Stimulated activated CD4-positive, alpha-beta T cell treated with anti-CD3 and anti-CD28 coated beads, Interleukin-4, amount 100 ng/mL, for 24 hours (primary cell): ENCODE measurements at regions not wholly inside any gene's neighbourhood (a gene's known extent, or its start where the extent isn't known, plus 50 kb on each side); places are given as distances from the start of the nearest gene placed in this dataset.
"Not testable (repeated sequence)": the region's sequence is repeated elsewhere in the genome, so short reads cannot be mapped to it uniquely, and the experiment has no call there.

Source experiments
- DNase-seq: peaks from one replicate; pipeline ENCODE4 v3.0.0-alpha.2; 2020

DNA sequence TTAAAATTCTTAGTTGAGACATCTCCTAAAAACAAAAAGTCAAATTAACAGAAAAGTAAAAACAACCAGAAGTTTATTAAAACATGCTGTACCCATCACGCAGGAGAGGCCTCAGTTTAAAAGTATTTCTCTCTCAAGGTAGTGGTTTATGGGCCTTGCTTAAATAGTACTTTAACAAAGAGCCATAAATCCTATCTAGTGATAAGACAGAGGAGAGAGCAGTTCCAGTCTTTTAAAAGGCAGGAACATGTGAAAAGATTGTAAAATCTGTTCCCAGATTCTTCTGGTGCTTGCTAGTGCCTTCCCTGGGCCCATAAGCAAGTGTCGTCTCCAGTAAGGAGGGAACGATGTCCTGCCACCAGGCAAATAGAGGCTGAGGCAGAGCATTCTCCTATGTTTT, 476.3 kb upstream of the ADGRL3 start:
- DNase-seq = no peak

DNA sequence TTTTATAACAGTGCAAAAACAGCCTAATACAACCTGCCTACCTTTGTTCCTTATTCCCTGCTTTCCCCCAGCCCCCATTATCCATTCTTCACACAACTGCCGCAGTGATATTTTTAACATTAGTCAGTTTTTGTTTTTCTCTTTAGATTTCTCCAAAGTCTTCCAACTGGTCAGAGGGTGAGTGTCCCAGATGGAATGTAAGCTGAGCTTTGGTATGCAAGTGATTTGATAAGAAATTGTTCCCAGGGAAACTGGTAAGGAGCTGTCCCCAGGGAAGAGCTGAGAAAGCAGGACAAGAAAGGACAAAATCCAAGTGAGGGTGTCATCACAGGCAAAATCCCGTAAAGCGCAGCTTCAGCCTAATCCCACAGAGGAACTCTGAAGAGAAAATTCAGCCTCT, 475.5 kb upstream of the ADGRL3 start:
- DNase-seq = no peak

DNA sequence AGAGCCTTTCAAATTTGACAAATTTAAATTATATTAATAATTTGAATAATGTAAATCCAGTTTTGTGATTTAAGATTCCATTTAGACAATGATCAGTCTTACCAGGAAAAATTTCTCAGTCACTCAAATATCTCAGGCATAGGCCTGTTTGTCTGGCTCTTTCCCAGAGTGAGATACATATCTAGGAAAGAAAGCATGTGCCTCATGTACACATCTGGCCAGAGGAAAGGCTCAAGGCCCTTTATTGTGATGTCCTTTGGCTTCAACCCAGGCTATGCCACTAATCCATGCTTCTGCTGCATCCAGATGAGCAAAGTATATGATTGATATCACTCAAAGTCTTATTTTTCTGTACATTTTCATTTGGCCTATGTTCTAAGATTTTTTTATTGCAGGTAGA, 473.3 kb upstream of the ADGRL3 start:
- no peak for DNase-seq

DNA sequence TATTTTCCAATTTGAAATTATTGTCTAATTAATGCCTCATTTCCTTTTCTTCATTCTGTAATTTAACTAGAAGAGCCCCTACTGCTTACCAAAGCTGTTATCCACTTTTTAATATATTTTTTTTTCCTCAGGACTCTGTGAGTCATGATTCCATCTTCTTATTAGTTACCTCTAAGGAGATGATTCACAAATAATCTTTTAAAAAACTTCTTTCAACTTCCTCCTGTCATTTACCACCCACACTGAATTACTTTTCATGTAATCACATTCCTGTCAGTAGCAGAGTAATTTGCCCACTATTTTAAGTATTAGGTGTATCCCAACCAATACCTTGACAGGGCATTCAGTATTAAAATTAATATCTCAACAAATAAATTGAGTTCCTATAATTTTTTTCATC, 470.9 kb upstream of the ADGRL3 start:
- DNase-seq = no peak

DNA sequence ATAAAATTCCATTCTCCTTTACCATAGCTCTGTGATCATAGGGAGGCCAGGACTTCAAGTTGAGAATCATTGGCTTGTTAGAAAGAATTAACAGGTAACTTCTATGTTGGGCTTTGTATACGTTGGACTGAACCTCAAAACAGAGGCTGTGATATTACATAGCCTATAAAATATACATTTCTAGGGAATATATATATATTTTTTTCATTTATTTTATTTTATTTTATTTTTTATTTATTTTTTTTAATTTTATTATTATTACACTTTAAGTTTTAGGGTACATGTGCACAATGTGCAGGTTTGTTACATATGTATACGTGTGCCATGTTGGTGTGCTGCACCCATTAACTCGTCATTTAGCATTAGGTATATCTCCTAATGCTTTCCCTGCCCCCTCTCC, 470.4 kb upstream of the ADGRL3 start:
- not testable (repeated sequence) for DNase-seq

DNA sequence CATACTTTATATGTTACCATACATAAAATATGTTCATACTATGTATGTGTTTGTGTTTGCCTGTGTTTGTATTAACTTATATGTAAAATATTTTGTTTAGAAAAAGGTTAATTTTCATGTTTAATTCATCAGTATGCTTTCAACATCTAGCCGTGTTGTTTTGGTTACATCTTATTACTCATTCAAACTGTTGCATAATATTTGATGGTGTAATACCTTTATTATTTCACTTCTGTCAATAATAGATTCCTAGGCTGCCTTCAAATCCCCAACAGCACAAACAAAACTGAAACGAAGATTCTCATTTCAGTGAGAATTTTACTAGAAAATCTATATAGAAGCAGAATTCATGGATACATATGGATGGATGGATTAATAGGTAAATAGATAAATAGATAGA, 462.3 kb upstream of the ADGRL3 start:
- DNase-seq = no peak

DNA sequence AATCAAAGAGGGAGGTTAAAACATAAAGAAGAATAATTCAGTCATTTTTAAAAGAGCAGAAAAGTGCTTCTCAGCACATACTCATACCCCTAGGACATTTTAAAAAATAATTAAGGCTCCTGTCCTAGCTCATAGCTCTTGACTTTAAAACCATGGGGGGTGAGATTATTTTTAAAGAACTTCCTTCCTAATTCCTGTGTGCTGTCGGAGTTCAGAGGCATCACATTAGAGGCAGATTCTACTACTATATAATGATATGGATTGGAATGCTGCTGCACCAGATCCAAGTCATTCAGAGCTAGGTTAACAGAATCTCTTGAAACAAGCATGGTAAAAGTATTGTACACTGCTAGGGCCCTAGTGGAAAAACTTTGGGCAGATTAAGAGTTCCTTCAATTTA, 456.5 kb upstream of the ADGRL3 start:
- DNase-seq = no peak

DNA sequence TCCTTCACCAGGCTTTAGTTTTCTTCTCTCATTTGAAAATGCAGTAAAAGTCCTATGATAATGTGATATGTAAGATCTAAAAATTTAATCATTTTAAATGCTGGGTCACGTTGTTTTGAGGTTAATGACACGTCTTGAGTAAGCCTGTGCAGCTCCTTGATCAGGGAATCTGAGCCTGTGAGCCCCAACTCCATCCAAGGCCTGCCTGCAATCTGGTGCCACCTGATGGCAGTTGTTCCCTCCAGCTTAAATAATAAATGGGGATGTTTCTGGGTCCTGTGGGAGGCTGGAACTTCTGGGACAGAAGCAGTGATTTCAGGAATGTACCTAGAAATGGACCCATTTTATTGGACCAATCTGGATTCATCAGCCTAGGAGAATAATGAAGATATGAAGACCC, 455.4 kb upstream of the ADGRL3 start:
- no peak for DNase-seq

DNA sequence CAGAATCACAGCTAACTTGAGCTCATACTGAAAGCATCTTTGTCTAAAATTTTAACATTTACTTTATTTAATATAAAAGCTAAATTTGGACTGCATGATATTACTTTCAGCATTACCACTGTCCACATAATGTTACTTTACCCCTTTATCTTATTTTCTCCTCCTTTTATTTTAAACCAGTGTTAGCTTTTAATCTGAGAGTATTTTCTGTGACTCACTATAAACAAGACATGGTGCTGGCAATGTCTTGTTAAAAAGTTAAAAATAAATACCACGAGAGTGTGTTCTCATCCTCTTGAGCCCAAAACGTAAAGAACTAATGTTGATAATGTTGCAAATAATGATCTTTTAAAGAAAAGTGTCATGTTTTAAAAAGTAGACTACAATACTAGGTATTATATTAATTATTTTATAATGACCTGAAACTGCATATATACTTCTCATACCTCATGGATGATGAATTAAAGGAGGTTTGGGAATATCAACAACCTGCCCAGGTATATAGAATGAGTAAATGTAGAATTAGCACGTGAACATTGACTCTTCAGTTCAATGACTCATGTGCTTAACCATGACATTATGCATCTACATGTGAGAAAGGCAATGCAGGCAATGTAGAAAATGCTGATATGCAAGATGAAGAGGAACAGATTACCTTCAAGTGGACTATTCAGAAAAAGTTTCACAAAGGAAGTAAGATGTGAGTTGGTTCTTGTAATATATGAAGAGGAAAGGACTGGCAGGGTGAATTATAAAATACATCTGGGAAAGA, 454.1 kb upstream of the ADGRL3 start:
- DNase-seq = no peak

DNA sequence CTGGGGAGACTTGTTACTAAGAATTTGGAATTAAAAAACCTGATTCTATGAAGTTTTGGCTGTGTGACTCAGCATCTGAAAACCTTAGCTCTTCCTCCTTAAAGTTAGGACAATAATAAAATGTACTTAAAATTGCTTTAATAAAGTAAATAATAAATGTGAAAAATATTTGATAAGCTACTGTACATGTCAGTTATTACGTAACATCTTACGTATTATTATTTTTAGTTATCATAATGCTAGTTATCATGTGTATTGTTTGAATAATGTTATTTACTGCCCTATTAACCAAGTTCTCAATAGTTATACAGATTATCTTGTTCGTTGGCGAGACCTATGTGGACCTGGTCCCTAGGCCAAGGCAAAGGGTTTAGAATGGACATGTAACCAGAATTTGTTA, 449.2 kb upstream of the ADGRL3 start:
- no peak for DNase-seq

DNA sequence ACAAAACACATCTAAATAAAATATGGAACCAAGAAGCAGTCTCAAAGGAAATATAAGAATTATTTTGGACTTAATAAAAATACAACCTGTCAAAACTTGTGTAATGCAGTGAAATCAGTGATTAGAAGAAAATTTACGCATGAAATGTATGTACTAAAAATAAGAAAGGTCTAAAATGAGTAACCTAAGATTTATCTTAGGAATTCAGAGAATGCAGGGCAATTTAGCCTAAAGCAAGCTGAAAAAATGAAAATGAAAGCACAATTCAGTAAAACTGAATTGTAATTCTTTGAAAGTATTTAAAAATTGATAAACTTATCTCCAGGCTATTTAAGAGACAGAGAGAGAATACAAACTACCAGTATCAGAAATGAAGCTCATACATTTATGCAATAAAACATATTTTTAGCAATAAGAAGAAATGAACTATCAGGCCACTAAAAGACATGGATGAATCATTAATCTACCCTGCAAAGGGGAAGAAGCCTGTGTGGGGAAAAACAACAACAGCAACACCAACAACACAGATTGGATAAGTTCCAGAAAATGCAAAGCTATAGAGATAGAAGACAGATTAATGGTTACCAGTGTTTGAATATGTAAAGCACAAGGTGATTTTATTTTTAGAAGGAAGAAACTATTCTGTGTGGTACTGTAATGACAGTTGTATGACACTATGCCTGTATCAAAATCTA, 442.0 kb upstream of the ADGRL3 start:
- DNase-seq = no peak

DNA sequence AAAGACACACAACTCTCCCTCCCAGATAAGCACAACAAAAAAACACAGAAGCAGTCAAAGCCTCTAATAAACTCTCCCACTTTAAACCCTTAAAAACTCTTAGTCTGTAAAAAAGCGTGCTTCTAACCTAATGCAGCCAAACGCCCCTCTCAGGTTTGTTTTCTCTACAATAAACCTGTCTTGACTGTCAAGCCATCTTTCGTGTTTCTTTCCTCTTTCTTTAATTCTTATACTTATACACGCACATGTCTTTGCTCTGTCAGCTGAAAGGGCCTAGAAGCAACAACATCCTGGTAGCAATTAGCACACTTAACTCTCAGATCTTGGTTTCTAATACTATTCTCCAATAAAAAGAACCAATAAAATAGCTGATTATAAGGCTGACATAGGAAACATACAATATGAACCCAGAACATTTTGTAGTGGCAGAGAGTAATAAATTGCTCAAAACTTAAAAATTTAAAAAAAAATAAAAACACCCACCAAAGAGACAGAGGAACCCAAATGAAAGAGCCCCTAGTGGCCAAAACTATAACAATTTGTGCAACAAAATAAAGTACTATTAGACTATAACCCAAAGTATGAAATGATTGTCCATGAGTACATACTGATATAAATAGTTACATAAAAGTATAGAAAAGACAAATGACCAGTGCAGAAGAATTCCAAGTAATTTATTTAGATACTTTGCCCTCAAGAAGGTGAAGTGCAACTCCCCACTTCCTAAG, 440.4 kb upstream of the ADGRL3 start:
- no peak for DNase-seq

DNA sequence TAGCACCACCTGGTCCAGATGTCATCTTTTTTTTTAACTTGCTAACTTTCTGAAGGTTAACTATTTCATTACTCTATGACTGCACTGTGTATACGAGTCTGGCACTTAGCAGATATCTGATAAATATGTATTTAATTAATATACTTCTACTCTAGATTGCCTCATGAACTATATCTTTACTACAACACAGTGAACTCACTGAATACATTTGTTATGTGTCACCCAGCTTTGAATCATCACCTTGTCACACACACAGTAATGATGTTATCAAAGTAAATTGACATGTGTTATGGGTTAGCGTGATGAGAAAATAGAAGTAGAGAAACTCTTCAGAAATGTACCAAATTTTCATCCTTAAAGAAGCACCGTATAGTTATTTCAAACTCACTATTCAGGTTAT, 419.3 kb upstream of the ADGRL3 start:
- no peak for DNase-seq

DNA sequence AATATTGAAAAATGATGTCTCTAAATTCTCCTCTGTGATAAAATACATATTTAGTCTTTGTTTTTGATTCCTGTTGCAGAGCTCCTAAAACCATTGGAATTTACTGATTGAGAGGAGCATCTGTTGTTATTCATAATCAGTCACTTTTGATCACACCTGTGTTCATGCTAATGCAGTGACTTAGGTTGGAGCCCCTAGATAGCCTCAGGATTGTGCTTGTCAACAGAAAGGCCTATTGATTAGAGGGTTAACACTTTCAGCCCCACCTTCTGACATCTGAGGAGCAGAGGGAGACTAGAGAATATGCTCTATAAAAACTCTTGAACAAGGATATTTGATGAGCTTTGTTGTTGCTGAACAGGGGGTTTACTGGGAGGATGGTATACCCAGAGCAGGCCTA, 409.5 kb upstream of the ADGRL3 start:
- DNase-seq = no peak

DNA sequence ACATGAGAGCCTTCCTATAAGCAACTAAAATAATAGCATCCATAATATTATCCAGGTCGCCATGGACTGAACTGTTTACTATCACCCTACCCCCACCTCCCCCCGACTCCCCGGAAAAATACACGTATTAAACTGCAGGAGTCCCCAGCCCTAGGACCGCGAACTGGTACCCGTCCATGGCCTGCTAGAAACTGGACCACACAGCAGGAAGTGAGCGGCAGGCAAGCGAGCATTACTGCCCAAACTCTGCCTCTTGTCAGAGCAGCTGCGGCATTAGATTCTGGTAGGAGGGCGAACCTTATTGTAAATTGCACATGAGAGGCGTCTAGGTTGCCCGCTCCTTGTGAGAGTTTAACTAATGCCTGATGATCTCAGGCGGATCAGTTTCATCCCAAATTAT, 405.8 kb upstream of the ADGRL3 start:
- no peak for DNase-seq

DNA sequence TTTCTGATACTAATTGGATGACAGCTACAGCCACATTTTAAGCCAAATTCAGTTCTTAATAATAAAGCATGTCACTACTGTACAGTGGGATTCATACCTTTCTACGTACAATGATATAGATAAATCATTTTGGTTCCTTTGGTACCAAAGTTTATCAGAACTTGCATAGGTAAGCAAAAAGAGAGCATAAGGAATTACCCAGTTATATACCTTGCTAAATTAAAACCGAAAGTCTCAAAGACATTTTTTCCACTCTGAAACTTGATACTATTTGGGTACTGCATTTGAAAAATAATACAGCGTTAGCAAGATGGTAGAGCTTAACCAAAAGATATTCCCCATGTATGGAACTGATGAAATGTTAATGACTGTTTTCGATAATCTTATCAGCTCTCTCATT, 400.9 kb upstream of the ADGRL3 start:
- no peak for DNase-seq

DNA sequence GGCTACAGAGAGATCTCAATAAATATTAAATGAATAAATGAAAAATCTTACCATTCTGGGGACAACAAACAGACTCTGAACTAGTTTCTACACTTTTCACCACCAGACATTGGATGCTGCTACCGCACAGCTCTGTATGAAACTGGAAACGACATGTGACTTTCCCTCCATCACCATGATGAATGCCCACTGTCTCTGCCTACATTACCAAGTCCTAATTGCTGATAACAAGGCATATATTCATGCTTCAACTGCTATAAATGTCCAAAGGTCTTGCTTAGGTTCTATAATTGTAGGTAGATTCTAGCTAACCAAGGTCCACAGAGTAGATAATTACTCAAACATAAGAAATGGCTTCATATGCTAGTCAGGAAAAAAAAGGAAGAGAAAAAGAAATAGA, 399.4 kb upstream of the ADGRL3 start:
- DNase-seq = no peak

DNA sequence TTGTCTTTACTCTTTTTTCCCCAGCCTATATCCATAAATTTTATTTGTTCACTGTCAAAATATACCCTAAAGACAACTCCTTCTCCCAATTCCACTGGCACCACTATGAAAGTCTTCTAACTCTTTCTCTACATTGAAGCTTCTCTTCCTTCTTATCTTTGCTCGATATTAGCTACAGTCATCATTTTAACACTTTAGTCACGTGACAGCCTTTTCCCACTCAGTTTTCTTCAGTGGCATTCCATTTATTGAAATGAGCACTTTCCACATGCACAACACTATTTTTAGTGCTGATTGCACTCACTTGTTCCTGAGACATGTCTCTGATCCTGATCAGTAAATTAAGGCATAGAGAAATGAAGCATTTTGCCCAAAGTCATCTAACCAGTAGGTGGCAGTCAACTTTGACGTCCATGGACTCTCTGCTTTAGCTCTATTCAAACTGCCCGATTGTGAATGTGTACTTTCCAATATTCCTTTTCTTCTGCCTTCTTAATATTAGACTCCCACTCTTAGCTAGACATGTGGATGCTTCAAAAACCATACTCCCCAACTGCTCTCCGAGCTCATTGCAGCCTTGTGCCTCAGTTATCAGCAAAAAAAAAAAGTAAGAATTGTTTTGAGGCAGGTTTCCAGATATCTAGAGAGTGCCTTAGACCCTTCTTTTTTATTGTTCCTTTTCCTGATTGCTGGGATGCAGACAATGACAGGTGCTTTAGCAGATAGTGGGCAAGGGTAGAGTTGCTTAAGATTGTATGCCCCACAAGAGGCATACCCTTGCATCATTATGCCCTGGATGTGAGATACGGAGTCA, 394.4 kb upstream of the ADGRL3 start:
- DNase-seq = no peak

DNA sequence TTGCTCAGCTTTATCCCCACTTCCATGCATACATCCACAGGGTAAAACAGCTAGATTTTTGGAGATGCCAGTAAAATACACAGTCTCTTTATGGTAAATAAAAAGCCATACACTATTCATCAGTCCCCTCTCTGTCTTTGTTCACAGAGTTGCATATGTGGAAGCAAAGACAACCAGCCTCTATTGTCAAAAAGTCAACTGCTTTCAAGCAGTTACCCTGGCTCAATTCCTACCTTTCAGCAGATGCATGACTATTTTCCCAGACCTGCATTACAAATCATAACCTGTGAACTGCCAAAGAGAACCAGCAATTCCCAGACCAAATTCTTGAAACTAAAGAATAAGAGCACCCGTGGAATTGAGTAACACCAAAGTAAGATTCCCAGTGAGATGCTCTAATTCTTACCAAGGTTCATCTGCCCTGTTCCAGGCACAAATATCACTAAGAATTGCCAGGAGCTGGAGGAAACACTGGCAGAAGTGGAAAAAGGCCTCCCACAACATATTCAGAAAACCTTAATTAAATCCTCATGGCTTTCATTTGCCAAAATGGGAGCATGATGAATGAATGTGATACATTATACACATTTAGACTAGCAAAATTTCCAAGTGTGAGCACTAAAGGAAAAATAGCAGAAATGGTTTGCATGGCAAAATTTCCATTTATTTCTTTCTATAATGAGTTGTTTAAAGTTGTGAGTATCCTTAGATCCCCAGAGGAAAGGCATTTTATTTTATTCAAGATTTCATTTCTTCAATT, 391.2 kb upstream of the ADGRL3 start:
- DNase-seq = no peak

DNA sequence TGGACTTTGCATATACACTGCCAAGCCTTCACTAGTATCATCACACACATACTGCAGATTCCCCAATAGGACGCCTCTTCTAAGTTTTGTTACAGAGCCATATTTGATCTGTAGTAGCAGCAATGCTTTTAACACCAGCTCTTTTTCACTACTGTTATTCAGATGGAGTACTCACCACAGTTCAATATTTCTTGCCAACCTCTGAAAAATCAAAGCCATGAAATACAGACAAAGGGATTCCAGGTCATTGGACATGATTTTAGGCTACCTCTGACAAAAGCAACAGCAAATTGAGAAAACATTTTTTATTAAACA, 390.7 kb upstream of the ADGRL3 start:
- DNase-seq = no peak

DNA sequence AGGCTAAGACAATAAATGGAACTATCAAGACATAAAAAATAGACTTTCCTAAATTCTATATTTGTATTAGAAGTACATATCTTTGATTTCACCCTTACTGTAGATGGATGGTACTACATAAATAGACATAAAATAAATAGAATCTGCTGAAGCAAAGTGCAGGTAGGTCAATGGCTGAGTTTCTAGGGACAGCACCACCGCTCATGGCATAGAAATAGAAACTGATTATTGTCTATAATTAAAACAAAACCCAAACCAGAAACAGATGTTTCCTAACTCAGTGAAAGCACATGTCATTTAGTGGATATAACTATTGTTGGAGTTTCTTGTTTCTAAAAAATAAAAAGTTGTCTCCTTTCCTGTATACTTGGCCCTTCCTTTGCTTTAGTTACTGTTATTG, 387.3 kb upstream of the ADGRL3 start:
- no peak for DNase-seq

DNA sequence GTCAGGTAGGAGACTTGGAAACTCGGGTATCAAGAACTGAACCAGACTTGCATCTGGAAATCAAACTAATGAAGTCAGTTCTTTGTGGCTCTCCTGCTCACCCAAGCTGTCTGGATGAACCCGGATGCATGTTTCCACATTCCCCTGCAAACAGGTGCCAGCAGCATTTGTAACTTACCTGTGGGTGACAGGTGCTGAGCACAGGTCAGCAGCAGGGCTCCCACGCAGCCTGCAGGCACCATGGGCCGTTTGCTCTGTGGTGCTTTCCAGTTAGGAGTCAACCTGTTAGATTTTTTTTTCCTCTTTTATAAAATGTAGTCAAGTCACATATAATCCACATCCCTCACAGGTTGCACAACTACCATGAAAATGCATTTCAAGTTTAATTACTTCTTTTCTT, 385.6 kb upstream of the ADGRL3 start:
- no peak for DNase-seq

DNA sequence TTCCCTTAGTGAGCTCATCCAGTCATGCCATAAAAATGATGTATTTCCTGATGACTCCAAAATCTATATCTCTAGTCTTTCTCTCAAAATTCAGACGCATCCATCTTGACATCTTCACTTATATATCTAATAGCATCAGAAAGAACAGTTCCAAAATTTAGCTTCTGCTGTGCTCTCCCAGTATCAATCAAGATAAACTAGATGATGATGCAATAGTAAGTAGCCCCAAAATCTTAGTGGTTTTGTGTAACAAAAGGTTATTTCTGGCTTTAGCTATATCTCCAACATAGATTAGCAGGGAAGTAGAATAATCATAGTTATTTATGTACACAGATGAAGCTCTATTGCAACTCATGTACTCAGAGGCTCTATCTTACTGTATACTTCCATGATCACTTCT, 382.5 kb upstream of the ADGRL3 start:
- no peak for DNase-seq
